ENCODE measurements at regions not wholly inside any gene's neighbourhood (a gene's known extent, or its start where the extent isn't known, plus 50 kb on each side); places are given as distances from the start of the nearest gene placed in this dataset.

DNA sequence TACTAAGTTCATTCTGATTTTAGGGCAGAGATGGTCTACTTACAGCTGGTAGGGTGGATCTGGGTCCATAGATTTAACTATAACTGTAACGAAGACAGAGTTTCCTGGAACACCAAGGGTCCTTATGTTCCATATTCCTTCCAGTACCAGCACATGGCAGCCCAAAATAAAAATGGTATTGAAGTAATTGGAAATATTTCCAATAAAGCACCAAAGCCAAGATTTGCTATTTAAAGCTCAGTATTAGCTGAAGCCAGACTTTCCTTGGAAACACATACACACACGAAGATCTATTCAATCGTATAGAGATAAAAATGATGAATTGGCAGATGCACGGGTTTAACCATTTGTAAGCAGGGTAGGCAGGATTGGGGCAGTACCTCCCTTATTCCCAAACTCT lies 289.1 kb upstream of the SORCS1 start:
- TF ChIP-seq POLR2A (IDR thresholded peaks at IDR 0.05) (no peak), CTCF (IDR thresholded peaks at IDR 0.05 in 8 of 11, conservative IDR thresholded peaks at IDR 0.05 in 3 of 11) (no peak)

Data from spleen (tissue), 7 donors.